ENCODE measurements at regions not wholly inside any gene's neighbourhood (a gene's known extent, or its start where the extent isn't known, plus 50 kb on each side); places are given as distances from the start of the nearest gene placed in this dataset.

- H3K27ac Mint-ChIP-seq (ENCODE audit: unreplicated experiment): no peak overlapping the region
- TF ChIP-seq CTCF (IDR thresholded peaks at IDR 0.05): no peak
Measured at GRCh38 chr2:157196956-157197355, 60.5 kb upstream of the GALNT5 start.

GRCh38 chr2:157197848-157198247 lies 59.7 kb upstream of the GALNT5 start:
- no peak overlapping the region for H3K4me3 Mint-ChIP-seq (ENCODE audit: unreplicated experiment)
- no peak overlapping the region for H3K27ac Mint-ChIP-seq (ENCODE audit: unreplicated experiment)
- no peak for DNase-seq (ENCODE audit: low spot score)
- no peaks in the 10 kb centered on the region for H3K9me3 Mint-ChIP-seq (ENCODE audit: low read depth)
- H3K4me1 Mint-ChIP-seq (ENCODE audit: low read depth): peaks cover 4% of the 10 kb centered on the region
- no peak for TF ChIP-seq CTCF (IDR thresholded peaks at IDR 0.05)
- H3K36me3 Mint-ChIP-seq (ENCODE audit: low read depth): no peaks in the 10 kb centered on the region
- peaks cover 2% of the 10 kb centered on the region for H3K27me3 Mint-ChIP-seq (ENCODE audit: low read depth)

More at GRCh38 chr2:157196956-157197355, 60.5 kb upstream of the GALNT5 start:
- Mint-ChIP-seq H3K9me3 (ENCODE audit: low read depth) (no peaks in the 10 kb centered on the region), H3K27me3 (ENCODE audit: low read depth) (peaks cover 2% of the 10 kb centered on the region), H3K4me1 (ENCODE audit: low read depth) (peaks cover 4% of the 10 kb centered on the region), H3K36me3 (ENCODE audit: low read depth) (no peaks in the 10 kb centered on the region), H3K4me3 (ENCODE audit: unreplicated experiment) (no peak overlapping the region)
- no peak for DNase-seq (ENCODE audit: low spot score)

DNA sequence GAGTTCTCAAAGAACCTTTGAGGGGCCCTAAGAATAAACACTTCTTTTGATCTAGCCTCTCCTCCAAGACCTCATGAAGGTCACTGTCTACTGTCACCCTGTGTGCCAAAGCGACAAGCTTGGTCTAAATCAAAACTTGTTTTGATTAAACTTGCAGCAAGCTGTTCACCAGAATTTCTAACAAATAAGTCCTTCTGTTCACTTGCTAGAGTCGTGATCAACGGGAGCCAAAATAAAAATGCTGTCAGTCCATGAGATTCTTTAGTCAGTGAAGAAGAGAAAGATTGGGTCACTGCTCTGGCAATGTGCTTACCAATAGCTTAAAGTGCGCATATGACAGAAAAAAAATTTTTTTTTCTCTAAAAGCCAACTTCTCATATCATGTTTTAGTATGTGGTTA lies 53.9 kb upstream of the GALNT5 start:
- Mint-ChIP-seq H3K4me3 (ENCODE audit: unreplicated experiment) (no peak overlapping the region), H3K27me3 (ENCODE audit: low read depth) (no peaks in the 10 kb centered on the region), H3K9me3 (ENCODE audit: low read depth) (no peaks in the 10 kb centered on the region), H3K27ac (ENCODE audit: unreplicated experiment) (no peak overlapping the region), H3K36me3 (ENCODE audit: low read depth) (no peaks in the 10 kb centered on the region), H3K4me1 (ENCODE audit: low read depth) (no peaks in the 10 kb centered on the region)
- TF ChIP-seq CTCF (IDR thresholded peaks at IDR 0.05): no peak
- DNase-seq (ENCODE audit: low spot score): no peak

GRCh38 chr2:157204401-157204800 lies 53.1 kb upstream of the GALNT5 start:
- H3K4me1 Mint-ChIP-seq (ENCODE audit: low read depth): no peaks in the 10 kb centered on the region
- no peak for TF ChIP-seq CTCF (IDR thresholded peaks at IDR 0.05)

DNA sequence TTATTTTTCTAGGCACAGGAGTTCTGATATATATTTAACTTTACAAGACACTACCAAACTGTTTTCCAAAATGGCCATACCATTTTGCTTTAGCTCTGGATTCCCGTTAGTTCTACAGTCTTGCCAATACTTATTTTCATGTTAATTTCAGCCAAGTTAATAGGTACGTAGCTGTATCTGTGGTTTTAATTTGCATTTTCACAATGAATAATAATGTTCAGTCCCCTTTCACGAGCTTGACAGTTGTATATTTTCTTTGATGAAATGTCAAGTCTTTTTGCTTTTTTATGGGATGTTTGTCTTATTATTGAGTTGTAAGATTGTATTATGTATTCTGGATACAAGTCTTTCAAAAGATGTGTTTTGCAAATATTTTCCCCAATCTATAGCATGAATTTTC lies 50.6 kb upstream of the GALNT5 start:
- Mint-ChIP-seq H3K27ac (ENCODE audit: unreplicated experiment) (no peak overlapping the region), H3K4me1 (ENCODE audit: low read depth) (no peaks in the 10 kb centered on the region), H3K4me3 (ENCODE audit: unreplicated experiment) (no peak overlapping the region), H3K27me3 (ENCODE audit: low read depth) (no peaks in the 10 kb centered on the region), H3K36me3 (ENCODE audit: low read depth) (no peaks in the 10 kb centered on the region), H3K9me3 (ENCODE audit: low read depth) (peaks cover 2% of the 10 kb centered on the region)
- TF ChIP-seq CTCF (IDR thresholded peaks at IDR 0.05): no peak
- no peak for DNase-seq (ENCODE audit: low spot score)

More at GRCh38 chr2:157204401-157204800, 53.1 kb upstream of the GALNT5 start:
- Mint-ChIP-seq H3K27me3 (ENCODE audit: low read depth) (no peaks in the 10 kb centered on the region), H3K27ac (ENCODE audit: unreplicated experiment) (no peak overlapping the region), H3K4me3 (ENCODE audit: unreplicated experiment) (no peak overlapping the region), H3K9me3 (ENCODE audit: low read depth) (no peaks in the 10 kb centered on the region), H3K36me3 (ENCODE audit: low read depth) (no peaks in the 10 kb centered on the region)
- no peak for DNase-seq (ENCODE audit: low spot score)
